OCI-LY1 (cell line): ENCODE measurements at regions not wholly inside any gene's neighbourhood (a gene's known extent, or its start where the extent isn't known, plus 50 kb on each side); places are given as distances from the start of the nearest gene placed in this dataset.

Experiments
- H2AFZ ChIP-seq: fragments of 200-600 bp; sonication (generic), shearing (Covaris generic); 2 replicates; pipeline ENCODE4 v1.6.0; 2014; ENCODE audit warnings: antibody characterized with exemption, mild to moderate bottlenecking, low read length
- H3F3A ChIP-seq: fragments of 200-600 bp; sonication (generic), shearing (Covaris generic); 2 replicates; pipeline ENCODE4 v1.6.0; 2014; ENCODE audit warnings: mild to moderate bottlenecking, antibody characterized with exemption, low read length, moderate library complexity; ENCODE audit not compliant: insufficient read depth
- H3K27ac ChIP-seq: fragments of 200-600 bp; sonication (generic); 2 replicates; pipeline ENCODE4 v1.5.1; 2014; ENCODE audit warnings: low read length, mixed run types, mild to moderate bottlenecking, low read depth; ENCODE audit not compliant: poor library complexity, severe bottlenecking
- H3K27me3 ChIP-seq: fragments of 200-600 bp; sonication (generic); 2 replicates; pipeline ENCODE4 v1.6.0; 2014; ENCODE audit warnings: antibody characterized with exemption, mild to moderate bottlenecking, low read length, moderate library complexity; ENCODE audit not compliant: insufficient read depth
- H3K36me3 ChIP-seq: fragments of 200-600 bp; sonication (generic); 2 replicates; pipeline ENCODE4 v1.6.1; 2014; ENCODE audit warnings: mild to moderate bottlenecking, antibody characterized with exemption, low read length, moderate library complexity, mixed read lengths; ENCODE audit not compliant: insufficient read depth
- H3K4me1 ChIP-seq: fragments of 200-600 bp; sonication (generic); 2 replicates; pipeline ENCODE4 v1.5.1; 2014; ENCODE audit warnings: mild to moderate bottlenecking, low read length, moderate library complexity; ENCODE audit not compliant: insufficient read depth, severe bottlenecking
- H3K4me2 ChIP-seq: fragments of 200-600 bp; sonication (generic), shearing (Covaris generic); 2 replicates; pipeline ENCODE4 v1.6.1; 2014; ENCODE audit warnings: low read length
- H3K4me3 ChIP-seq: fragments of 200-600 bp; sonication (generic); 2 replicates; pipeline ENCODE4 v1.5.1; 2014; ENCODE audit warnings: low read length, low read depth, mild to moderate bottlenecking, mixed read lengths; ENCODE audit not compliant: poor library complexity, severe bottlenecking
- H3K79me2 ChIP-seq: fragments of 200-600 bp; shearing (Covaris generic); 2 replicates; pipeline ENCODE4 v1.6.1; 2016; ENCODE audit warnings: mixed run types, low read length, mixed read lengths; ENCODE audit not compliant: insufficient read depth
- H3K9ac ChIP-seq: fragments of 200-600 bp; sonication (generic), shearing (Covaris generic); 2 replicates; pipeline ENCODE4 v1.6.1; 2014; ENCODE audit warnings: mild to moderate bottlenecking, low read length, mixed read lengths
- H3K9me2 ChIP-seq: fragments of 200-600 bp; sonication (generic), shearing (Covaris generic); 2 replicates; pipeline ENCODE4 v1.6.1; 2014; ENCODE audit warnings: low read depth, mild to moderate bottlenecking, low read length, mixed read lengths
- H3K9me3 ChIP-seq: fragments of 200-600 bp; shearing (Covaris generic); 2 replicates; pipeline ENCODE4 v1.6.1; 2014; ENCODE audit warnings: low read length, mixed read lengths
- H4K20me1 ChIP-seq: fragments of 200-600 bp; sonication (generic), shearing (Covaris generic); 2 replicates; pipeline ENCODE4 v1.6.0; 2016; ENCODE audit warnings: mild to moderate bottlenecking, low read length; ENCODE audit not compliant: insufficient read depth
- EZH2 ChIP-seq: fragments of 200-600 bp; sonication (generic), shearing (Covaris generic); IDR thresholded peaks from 2 replicates; pipeline ENCODE4 v1.8.0; 2017; ENCODE audit warnings: borderline replicate concordance, mixed run types, mild to moderate bottlenecking, antibody characterized with exemption, low read length, moderate library complexity, mixed read lengths
- TF ChIP-seq, protein P1 (sequence below): fragments of 200-600 bp; sonication (generic), shearing (Covaris generic); IDR thresholded peaks from 2 replicates; pipeline ENCODE4 v1.5.1; 2017; ENCODE audit warnings: mild to moderate bottlenecking, antibody characterized with exemption, low read length, moderate library complexity, mixed read lengths

DNA sequence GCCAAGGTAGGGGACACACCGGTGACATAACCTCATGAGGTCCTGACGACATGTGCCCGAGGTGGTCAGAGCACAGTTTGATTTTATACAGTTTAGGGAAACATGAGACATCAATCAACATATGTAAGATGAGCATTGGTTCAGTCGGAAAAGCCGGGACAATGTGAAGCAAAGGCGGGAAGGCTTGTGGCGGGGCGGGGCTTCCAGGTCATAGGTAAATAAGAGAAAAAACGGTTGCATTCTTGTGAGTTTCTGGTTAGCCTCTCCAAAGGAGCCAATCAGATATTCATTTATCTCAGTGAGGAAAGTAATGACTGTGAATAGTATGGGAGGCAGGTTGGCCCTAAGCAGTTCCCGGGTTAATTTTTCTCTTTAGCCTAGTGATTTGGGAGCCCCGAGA is 271.7 kb upstream of the ATP10A start:
- TF ChIP-seq EZH2, result no peak
- TF ChIP-seq, protein P1, sequence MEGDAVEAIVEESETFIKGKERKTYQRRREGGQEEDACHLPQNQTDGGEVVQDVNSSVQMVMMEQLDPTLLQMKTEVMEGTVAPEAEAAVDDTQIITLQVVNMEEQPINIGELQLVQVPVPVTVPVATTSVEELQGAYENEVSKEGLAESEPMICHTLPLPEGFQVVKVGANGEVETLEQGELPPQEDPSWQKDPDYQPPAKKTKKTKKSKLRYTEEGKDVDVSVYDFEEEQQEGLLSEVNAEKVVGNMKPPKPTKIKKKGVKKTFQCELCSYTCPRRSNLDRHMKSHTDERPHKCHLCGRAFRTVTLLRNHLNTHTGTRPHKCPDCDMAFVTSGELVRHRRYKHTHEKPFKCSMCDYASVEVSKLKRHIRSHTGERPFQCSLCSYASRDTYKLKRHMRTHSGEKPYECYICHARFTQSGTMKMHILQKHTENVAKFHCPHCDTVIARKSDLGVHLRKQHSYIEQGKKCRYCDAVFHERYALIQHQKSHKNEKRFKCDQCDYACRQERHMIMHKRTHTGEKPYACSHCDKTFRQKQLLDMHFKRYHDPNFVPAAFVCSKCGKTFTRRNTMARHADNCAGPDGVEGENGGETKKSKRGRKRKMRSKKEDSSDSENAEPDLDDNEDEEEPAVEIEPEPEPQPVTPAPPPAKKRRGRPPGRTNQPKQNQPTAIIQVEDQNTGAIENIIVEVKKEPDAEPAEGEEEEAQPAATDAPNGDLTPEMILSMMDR, result no peak
- no peaks in the 10 kb centered on the region for H3K27me3 ChIP-seq

DNA sequence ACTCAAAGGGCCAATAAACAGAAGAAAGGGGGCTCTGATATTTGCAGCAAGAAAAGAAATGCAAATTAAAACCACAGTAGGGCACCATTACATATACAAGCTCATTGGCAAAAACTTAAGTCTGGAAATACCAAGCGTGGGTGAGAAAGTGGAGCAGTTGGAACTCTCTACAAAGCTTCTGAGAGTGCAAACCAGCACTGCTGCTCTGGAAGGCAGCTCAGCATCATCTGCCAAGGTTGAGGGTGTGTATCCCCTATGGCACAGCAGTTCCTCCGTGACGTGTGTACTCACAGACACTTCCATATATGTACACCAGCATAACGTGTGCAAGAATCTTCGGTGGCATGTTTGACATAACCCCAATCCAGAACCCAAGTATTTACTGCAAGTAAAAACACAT is 271.0 kb upstream of the ATP10A start:
- TF ChIP-seq EZH2, result no peak
- TF ChIP-seq, protein P1, result no peak
- Histone ChIP-seq H4K20me1 (no peaks in the 10 kb centered on the region), H3K27ac (no peak overlapping the region), H3K4me1 (no peaks in the 10 kb centered on the region), H3K4me3 (no peak overlapping the region), H3K27me3 (no peaks in the 10 kb centered on the region), H3K79me2 (no peaks in the 10 kb centered on the region), H2AFZ (no peak overlapping the region), H3K4me2 (no peak overlapping the region), H3K9ac (no peak overlapping the region), H3F3A (no peaks in the 10 kb centered on the region), H3K36me3 (no peaks in the 10 kb centered on the region), H3K9me2 (no peaks in the 10 kb centered on the region), H3K9me3 (no peaks in the 10 kb centered on the region)

More for the DNA sequence above, 271.7 kb upstream of the ATP10A start:
- no peaks in the 10 kb centered on the region for H3K4me1 ChIP-seq
- no peaks in the 10 kb centered on the region for H3K36me3 ChIP-seq
- no peak overlapping the region for H3K9ac ChIP-seq
- H2AFZ ChIP-seq, result no peak overlapping the region
- H3K27ac ChIP-seq, result no peak overlapping the region
- H3K9me3 ChIP-seq, result no peaks in the 10 kb centered on the region
- no peaks in the 10 kb centered on the region for H3K9me2 ChIP-seq
- no peaks in the 10 kb centered on the region for H3F3A ChIP-seq
- no peak overlapping the region for H3K4me3 ChIP-seq
- H4K20me1 ChIP-seq, result no peaks in the 10 kb centered on the region
- no peak overlapping the region for H3K4me2 ChIP-seq
- H3K79me2 ChIP-seq, result no peaks in the 10 kb centered on the region

DNA sequence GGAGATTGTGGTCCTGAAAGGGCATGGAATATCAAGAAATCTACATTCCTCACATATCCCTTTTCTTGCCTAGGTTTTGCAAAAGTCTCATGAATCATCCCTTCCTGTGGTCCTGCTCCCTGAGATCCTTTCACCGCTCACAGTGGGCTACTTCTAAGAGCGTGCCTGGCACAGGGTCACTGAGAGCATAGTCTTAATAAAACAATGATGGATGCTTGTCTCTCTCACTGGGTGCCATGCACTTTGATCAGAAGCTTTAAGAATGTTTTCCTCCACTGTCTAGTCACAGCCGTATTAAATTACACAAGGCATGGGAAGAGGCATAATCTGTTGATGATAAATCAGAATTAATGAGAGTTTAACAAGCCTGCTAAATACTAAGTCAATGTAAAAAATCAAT is 269.7 kb upstream of the ATP10A start:
- no peak overlapping the region for H2AFZ ChIP-seq
- no peaks in the 10 kb centered on the region for H3K27me3 ChIP-seq
- no peaks in the 10 kb centered on the region for H3K9me3 ChIP-seq
- H3K9me2 ChIP-seq, result no peaks in the 10 kb centered on the region
- no peaks in the 10 kb centered on the region for H4K20me1 ChIP-seq
- no peak overlapping the region for H3K27ac ChIP-seq
- no peaks in the 10 kb centered on the region for H3F3A ChIP-seq
- H3K36me3 ChIP-seq, result no peaks in the 10 kb centered on the region
- H3K4me2 ChIP-seq, result no peak overlapping the region
- H3K4me3 ChIP-seq, result no peak overlapping the region
- no peak overlapping the region for H3K9ac ChIP-seq
- no peaks in the 10 kb centered on the region for H3K79me2 ChIP-seq
- TF ChIP-seq, protein P1, result no peak
- no peak for TF ChIP-seq EZH2
- no peaks in the 10 kb centered on the region for H3K4me1 ChIP-seq
